ENCODE measurements at regions not wholly inside any gene's neighbourhood (a gene's known extent, or its start where the extent isn't known, plus 50 kb on each side); places are given as distances from the start of the nearest gene placed in this dataset.
A peak's percentile ranks its signal among the peaks of the same experiment; 100 is the strongest.

DNA sequence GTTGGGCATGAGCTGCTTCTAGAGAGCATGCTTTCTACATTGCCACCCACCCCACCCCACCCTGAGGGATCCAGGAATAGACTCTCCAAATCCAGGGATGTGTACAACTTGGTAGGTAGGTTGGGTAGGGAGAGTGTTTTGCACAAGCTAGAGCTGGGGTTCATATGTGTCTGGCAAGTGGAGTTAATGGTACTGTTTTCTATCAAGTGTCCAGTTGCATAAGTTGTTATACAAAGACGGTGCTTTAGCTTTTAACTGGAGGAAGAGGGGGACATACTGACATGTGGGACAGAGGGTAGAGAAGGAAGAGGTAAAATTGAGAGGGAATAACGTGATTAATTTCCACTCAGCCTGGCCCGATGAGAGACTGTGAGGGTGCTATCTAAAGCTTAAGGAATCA lies 51.0 kb upstream of the TNC start:
- Histone ChIP-seq H3K4me3 (ENCODE audit: low read depth, low read length) (no peak overlapping the region), H3K27me3 (ENCODE audit: control insufficient read depth, insufficient read depth, low read length) (no peaks in the 10 kb centered on the region), H3K36me3 (ENCODE audit: control insufficient read depth, insufficient read depth, low read length) (no peaks in the 10 kb centered on the region)
- ChIA-PET POLR2A (no interaction called here), CTCF (interaction anchor here (0.6 kb wide), 1 partner anchor 500 kb away, joined by 3 read pairs; no protein-coding TSS in a partner anchor)
- no peak for DNase-seq (ENCODE audit: low read depth)
- TF ChIP-seq CTCF (IDR thresholded peaks at IDR 0.05; ENCODE audit: insufficient read depth, low read depth, low read length): no peak

DNA sequence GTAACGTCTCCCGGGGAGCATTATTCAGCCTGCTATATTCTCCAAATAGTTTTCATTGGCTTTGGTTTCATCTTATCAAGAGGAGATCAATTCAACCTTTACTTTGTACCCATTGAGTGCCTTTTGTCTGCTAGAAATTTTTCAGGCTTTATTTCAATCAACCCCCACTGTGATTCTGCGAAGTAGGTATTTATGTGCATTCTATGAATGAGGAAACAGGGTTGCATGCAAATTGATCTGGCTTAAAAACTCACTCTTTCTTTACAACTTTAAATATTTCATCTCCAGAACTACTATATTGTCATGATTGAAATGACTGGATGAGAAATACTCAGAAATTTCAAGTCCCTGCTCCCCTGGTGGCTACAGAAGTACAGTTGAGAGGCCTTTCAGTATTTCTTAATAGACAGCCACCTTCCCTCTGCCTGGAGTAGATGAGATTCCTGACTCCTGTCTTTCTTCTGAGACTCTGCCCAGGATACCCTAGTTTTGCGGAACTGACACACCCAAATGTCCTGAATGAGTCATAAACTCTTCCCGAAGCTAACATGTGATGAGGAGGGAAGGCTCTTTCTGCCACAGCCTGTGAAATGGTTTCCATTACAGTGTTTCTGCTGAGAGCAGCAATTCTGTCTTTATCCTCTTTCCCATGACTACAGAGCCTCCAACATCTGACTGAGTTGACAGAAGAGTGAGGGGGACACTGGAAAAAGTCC lies 52.6 kb upstream of the TNC start:
- Histone ChIP-seq H3K4me3 (ENCODE audit: low read depth, low read length) (no peak overlapping the region), H3K36me3 (ENCODE audit: control insufficient read depth, insufficient read depth, low read length) (no peaks in the 10 kb centered on the region), H3K27me3 (ENCODE audit: control insufficient read depth, insufficient read depth, low read length) (no peaks in the 10 kb centered on the region)
- DNase-seq (ENCODE audit: low read depth): no peak
- ChIA-PET CTCF (no interaction called here), POLR2A (no interaction called here)
- TF ChIP-seq CTCF (IDR thresholded peaks at IDR 0.05; ENCODE audit: insufficient read depth, low read depth, low read length): 0 out of 2 replicates have a peak, but pooled peaks have one; percentile 11

GRCh38 chr9:115171921-115172388 lies 54.0 kb upstream of the TNC start:
- TF ChIP-seq CTCF (IDR thresholded peaks at IDR 0.05; ENCODE audit: insufficient read depth, low read depth, low read length): no peak
- POLR2A ChIA-PET: no interaction called here
- Histone ChIP-seq H3K27me3 (ENCODE audit: control insufficient read depth, insufficient read depth, low read length) (no peaks in the 10 kb centered on the region), H3K4me3 (ENCODE audit: low read depth, low read length) (no peak overlapping the region), H3K36me3 (ENCODE audit: control insufficient read depth, insufficient read depth, low read length) (no peaks in the 10 kb centered on the region)
- no peak for DNase-seq (ENCODE audit: low read depth)
- CTCF ChIA-PET: no interaction called here

DNA sequence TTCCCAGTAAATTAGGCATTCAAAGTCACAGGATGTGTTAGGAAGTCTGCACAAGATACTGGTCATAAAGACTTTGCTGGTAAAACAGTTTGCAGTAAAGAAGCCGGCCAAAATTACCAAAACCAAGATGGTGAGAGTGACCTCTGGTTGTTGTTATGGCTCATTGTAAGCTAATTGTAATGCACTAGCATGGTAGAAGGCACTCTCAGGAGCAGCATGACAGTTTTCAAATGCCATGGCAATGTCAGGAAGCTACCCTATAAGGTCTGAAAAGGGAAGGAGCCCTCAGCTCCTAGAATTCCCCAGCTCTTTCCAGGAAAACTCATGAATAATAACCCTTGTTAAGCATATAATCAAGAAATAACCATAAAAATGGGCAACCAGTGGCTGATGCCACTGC lies 64.3 kb upstream of the TNC start:
- TF ChIP-seq CTCF (IDR thresholded peaks at IDR 0.05; ENCODE audit: insufficient read depth, low read depth, low read length): no peak
- H3K27me3 ChIP-seq (ENCODE audit: control insufficient read depth, insufficient read depth, low read length): no peaks in the 10 kb centered on the region
- CTCF ChIA-PET: no interaction called here
- no peak for DNase-seq (ENCODE audit: low read depth)
- H3K36me3 ChIP-seq (ENCODE audit: control insufficient read depth, insufficient read depth, low read length): no peaks in the 10 kb centered on the region
- POLR2A ChIA-PET: no interaction called here
- no peak overlapping the region for H3K4me3 ChIP-seq (ENCODE audit: low read depth, low read length)

- ChIA-PET CTCF (no interaction called here), POLR2A (no interaction called here)
- Histone ChIP-seq H3K4me3 (ENCODE audit: low read depth, low read length) (no peak overlapping the region), H3K27me3 (ENCODE audit: control insufficient read depth, insufficient read depth, low read length) (no peaks in the 10 kb centered on the region), H3K36me3 (ENCODE audit: control insufficient read depth, insufficient read depth, low read length) (no peaks in the 10 kb centered on the region)
- TF ChIP-seq CTCF (IDR thresholded peaks at IDR 0.05; ENCODE audit: insufficient read depth, low read depth, low read length): no peak
- DNase-seq (ENCODE audit: low read depth): no peak
Measured at GRCh38 chr9:115183436-115183835, 65.5 kb upstream of the TNC start.
